ENCODE measurements at regions not wholly inside any gene's neighbourhood (a gene's known extent, or its start where the extent isn't known, plus 50 kb on each side); places are given as distances from the start of the nearest gene placed in this dataset.

- in situ Hi-C loops (cut with MboI), result no loop called here
- Histone ChIP-seq H3K27me3 (ENCODE audit: control insufficient read depth in 2 of 2, insufficient read depth in 2 of 2, low read length in 2 of 2) (peaks cover 2 to 12% of the 10 kb centered on the region in 2 experiments; a peak in 3 of 5 replicates), H3K4me1 (replicated peaks in 1 of 2; ENCODE audit: control insufficient read depth in 2 of 2, insufficient read depth in 2 of 2, low read length in 2 of 2) (no peaks in the 10 kb centered on the region), H3K4me3 (no peak overlapping the region), H3K79me2 (ENCODE audit: control insufficient read depth, insufficient read depth, low read length) (no peaks in the 10 kb centered on the region), H3K27ac (ENCODE audit: extremely low read depth, low read depth, low read length) (no peak overlapping the region), H4K20me1 (replicated peaks; ENCODE audit: control insufficient read depth, insufficient read depth, low read length) (no peaks in the 10 kb centered on the region), H3K9me3 (replicated peaks; ENCODE audit: control insufficient read depth, insufficient read depth, low read depth, low read length) (no peaks in the 10 kb centered on the region), H3K36me3 (ENCODE audit: control insufficient read depth, insufficient read depth, low read length) (no peaks in the 10 kb centered on the region), H2AFZ (ENCODE audit: low read depth, low read length) (no peak overlapping the region), H3K4me2 (ENCODE audit: insufficient read depth, low read length) (no peak overlapping the region), H3K9ac (ENCODE audit: insufficient read depth in 1 of 2, low read depth in 2 of 2, low read length in 2 of 2) (no peak overlapping the region), H3K9me1 (ENCODE audit: control insufficient read depth, insufficient read depth, low read length) (no peaks in the 10 kb centered on the region)
- ChIA-PET CTCF (ENCODE audit: low intra/inter-chr PET ratio) (no interaction called here), POLR2A (no interaction called here)
- FAIRE-seq (no peak), ATAC-seq (no peak), DNase-seq (ENCODE audit: extremely low read depth in 1 of 4, low spot score in 3 of 4) (no peak)
- TF ChIP-seq NKRF (IDR thresholded peaks at IDR 0.05; ENCODE audit: borderline replicate concordance), result no peak
- TF ChIP-seq CEBPG (CRISPR knock-in tag; IDR thresholded peaks at IDR 0.05), result no peak
- peak in 1 of 2 experiments; percentile 54; a peak in 2 of 4 replicates for TF ChIP-seq CEBPG (tag; conservative IDR thresholded peaks at IDR 0.05 in 1 of 2, IDR thresholded peaks at IDR 0.05 in 1 of 2)
- under 1% methylated on average over 10 of the region's 11 CpGs for WGBS (ENCODE audit: insufficient coverage, low coverage, missing lambda C conversion rate)
- no TSS peak for BruUV-seq (replicated peaks)
- intact Hi-C loops (cut with micrococcal nuclease), result no loop called here
These were observed 469.3 kb upstream of the KLF6 start for GRCh38 chr10:4254101-4254994.

Data from K562 (cell line).